Hematopoietic multipotent progenitor cell treated with erythropoietin and hydrocortisone succinate and interleukin-3 and kit ligand, for 6 days (in vitro differentiated cells): ENCODE measurements at regions not wholly inside any gene's neighbourhood (a gene's known extent, or its start where the extent isn't known, plus 50 kb on each side); places are given as distances from the start of the nearest gene placed in this dataset.

Source experiments
- DNase-seq: peaks from one replicate; pipeline ENCODE4 v3.0.0-alpha.2; 2015

DNA sequence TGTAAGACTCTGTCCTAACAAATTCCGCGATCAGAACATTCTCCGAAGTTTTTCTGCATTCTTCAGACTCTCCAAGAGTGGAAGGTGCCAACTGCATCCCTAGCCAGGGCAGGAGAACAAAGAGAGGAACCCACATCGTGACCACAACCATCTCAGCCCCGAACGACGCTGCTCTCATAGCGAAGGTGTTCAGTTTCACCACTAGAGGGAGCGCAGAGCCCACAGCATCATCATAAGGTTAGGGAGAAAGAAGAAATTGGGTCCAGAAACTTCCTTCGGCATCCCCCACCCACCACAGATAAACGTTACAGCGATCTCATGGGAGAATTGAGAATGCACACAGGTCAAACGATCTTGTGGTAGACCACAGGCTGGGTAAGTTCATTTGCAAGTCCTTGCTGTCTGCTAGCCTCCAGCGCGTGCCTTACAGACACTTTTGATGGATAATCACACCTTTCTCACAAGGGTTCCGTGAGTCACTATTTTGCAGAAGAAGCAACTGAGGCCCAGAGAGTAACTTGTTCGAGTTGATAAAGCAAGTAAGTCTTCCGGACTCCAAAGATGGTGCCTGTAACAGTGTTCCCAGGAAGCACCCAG is 53.7 kb upstream of the ARL4C start:
- peak; percentile 84 for DNase-seq

DNA sequence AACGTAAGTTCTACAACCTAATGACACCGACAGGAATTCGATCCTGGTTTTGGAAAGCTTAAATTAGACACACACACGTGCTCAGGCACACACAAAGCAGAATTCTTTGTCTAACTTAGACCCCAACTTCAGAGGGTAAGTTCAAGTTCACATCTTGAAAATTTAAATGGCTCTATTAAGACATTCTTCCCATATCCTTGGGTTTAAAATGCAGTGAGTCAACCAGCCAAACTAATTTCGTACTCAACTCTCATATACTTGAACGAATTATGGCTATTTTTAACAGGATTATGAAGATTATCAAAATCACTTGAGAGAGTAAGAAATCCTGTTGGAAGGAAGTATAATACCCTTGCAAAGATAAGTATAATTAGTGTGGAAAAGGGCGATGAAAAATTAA is 53.2 kb upstream of the ARL4C start:
- no peak for DNase-seq

DNA sequence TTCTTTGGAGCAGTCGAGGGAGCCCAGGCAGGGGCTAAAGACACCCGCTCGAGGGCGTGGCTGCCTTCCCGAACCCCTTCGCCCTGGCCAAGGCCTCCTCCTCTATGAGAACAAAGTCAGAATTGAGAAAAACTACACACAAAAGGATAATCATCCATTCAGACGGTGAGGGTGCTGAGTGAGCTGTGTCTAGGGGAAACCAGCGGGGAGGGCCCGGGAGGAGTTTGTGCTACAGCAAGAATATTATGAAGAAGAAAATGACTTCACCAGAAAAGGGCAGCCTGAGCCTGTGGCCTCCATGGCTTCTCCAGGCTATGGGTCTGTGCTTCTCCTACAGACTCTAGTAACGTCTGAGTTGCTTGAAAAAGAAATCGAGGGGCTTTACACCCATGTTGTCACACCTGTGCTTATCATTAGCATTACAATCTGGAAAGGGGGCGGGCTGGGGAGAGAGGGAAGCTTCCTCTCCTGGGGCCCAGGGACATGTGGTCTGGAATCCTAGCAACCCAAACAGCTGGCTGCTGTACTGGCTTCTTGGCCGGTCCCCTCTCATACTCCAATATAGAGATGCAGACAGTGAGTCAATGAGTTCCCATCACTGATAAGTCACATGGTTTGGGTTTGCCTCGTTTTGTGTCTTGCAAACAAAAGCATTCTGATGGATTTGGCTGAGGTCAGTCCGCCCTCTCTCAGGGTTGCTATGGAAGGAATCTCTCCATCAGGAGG is 52.0 kb upstream of the ARL4C start:
- no peak for DNase-seq

GRCh38 chr2:234546770-234547169 is 49.9 kb upstream of the ARL4C start:
- DNase-seq: no peak
